ENCODE measurements at regions not wholly inside any gene's neighbourhood (a gene's known extent, or its start where the extent isn't known, plus 50 kb on each side); places are given as distances from the start of the nearest gene placed in this dataset.

- no peak for TF ChIP-seq SPI1 (IDR thresholded peaks at IDR 0.05; ENCODE audit: borderline replicate concordance, low read depth)
- no peak for TF ChIP-seq CTCF (IDR thresholded peaks at IDR 0.05; ENCODE audit: insufficient read depth, low read length)
- TF ChIP-seq REST (IDR thresholded peaks at IDR 0.05; ENCODE audit: insufficient replicate concordance, low read depth) = no peak
- TF ChIP-seq GABPA (IDR thresholded peaks at IDR 0.05; ENCODE audit: low read depth) = no peak
- no peak for TF ChIP-seq POLR2AphosphoS5 (IDR thresholded peaks at IDR 0.05; ENCODE audit: low read depth)
- no peak overlapping the region for H3K4me3 ChIP-seq (replicated peaks; ENCODE audit: insufficient read depth, low read length)
- DNase-seq (ENCODE audit: low read depth in 1 of 2, low spot score in 1 of 2) = no peak
- no peak overlapping the region for H3K27ac ChIP-seq (replicated peaks)
- H3K27me3 ChIP-seq (ENCODE audit: insufficient read depth, poor library complexity, severe bottlenecking) = no peaks in the 10 kb centered on the region
These were observed 341.5 kb upstream of the ST8SIA4 start for GRCh38 chr5:101244621-101245020.

GRCh38 chr5:101212942-101213514 is 309.9 kb upstream of the ST8SIA4 start:
- no peak overlapping the region for H3K4me3 ChIP-seq (replicated peaks; ENCODE audit: insufficient read depth, low read length)
- H3K27me3 ChIP-seq (ENCODE audit: insufficient read depth, poor library complexity, severe bottlenecking) = no peaks in the 10 kb centered on the region
- no peak for DNase-seq (ENCODE audit: low read depth in 1 of 2, low spot score in 1 of 2)
- no peak for TF ChIP-seq CTCF (IDR thresholded peaks at IDR 0.05; ENCODE audit: insufficient read depth, low read length)
- no peak for TF ChIP-seq GABPA (IDR thresholded peaks at IDR 0.05; ENCODE audit: low read depth)
- TF ChIP-seq SPI1 (IDR thresholded peaks at IDR 0.05; ENCODE audit: borderline replicate concordance, low read depth) = no peak
- TF ChIP-seq REST (IDR thresholded peaks at IDR 0.05; ENCODE audit: insufficient replicate concordance, low read depth) = no peak
- no peak for TF ChIP-seq POLR2AphosphoS5 (IDR thresholded peaks at IDR 0.05; ENCODE audit: low read depth)
- H3K27ac ChIP-seq (replicated peaks) = no peak overlapping the region

DNA sequence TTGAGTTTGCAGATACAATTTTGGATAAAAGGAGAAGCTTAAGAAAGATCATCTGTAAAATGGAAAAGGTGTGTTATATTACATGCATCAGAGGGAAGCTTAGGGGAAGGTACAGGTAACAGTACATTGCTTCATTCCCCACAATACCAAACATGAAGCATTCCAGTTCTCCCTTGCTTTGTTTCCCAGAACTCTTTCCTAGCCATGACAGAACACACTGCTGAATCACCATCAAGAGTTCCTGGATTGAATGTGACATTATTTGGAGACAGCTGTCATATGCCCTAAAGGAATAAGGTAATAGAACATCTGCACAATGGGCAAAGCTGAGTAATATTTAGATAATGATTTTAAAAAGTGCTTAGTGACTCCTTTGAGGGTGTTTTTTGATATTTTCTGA is 303.5 kb upstream of the ST8SIA4 start:
- no peak overlapping the region for H3K27ac ChIP-seq (replicated peaks)

More for the DNA sequence above, 303.5 kb upstream of the ST8SIA4 start:
- Histone ChIP-seq H3K4me3 (replicated peaks; ENCODE audit: insufficient read depth, low read length) (no peak overlapping the region), H3K27me3 (ENCODE audit: insufficient read depth, poor library complexity, severe bottlenecking) (no peaks in the 10 kb centered on the region)
- no peak for TF ChIP-seq CTCF (IDR thresholded peaks at IDR 0.05; ENCODE audit: insufficient read depth, low read length)
- TF ChIP-seq POLR2AphosphoS5 (IDR thresholded peaks at IDR 0.05; ENCODE audit: low read depth) = no peak
- TF ChIP-seq SPI1 (IDR thresholded peaks at IDR 0.05; ENCODE audit: borderline replicate concordance, low read depth) = no peak
- TF ChIP-seq REST (IDR thresholded peaks at IDR 0.05; ENCODE audit: insufficient replicate concordance, low read depth) = no peak
- TF ChIP-seq GABPA (IDR thresholded peaks at IDR 0.05; ENCODE audit: low read depth) = no peak
- no peak for DNase-seq (ENCODE audit: low read depth in 1 of 2, low spot score in 1 of 2)
